ENCODE measurements at regions not wholly inside any gene's neighbourhood (a gene's known extent, or its start where the extent isn't known, plus 50 kb on each side); places are given as distances from the start of the nearest gene placed in this dataset.

DNA sequence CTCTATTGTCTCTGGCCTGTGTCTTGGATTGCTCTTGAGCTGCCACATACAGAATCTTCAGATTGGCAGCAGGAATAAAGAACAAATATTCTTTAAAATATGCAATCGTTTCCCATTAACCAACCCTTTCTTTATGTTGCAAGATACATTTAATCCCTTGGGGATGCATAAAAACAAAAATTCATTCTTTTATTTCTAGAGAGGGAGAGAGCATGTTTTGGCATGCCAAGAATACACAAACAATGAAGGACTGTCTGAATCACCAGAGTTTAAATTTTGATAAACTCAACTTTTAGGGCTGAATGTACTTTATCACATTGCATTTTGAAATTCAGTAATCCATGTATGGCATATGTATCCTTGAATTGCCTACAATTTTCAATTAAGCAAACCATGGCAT, 154.3 kb upstream of the SEMA3D start (continued):
- TF ChIP-seq, protein P1, sequence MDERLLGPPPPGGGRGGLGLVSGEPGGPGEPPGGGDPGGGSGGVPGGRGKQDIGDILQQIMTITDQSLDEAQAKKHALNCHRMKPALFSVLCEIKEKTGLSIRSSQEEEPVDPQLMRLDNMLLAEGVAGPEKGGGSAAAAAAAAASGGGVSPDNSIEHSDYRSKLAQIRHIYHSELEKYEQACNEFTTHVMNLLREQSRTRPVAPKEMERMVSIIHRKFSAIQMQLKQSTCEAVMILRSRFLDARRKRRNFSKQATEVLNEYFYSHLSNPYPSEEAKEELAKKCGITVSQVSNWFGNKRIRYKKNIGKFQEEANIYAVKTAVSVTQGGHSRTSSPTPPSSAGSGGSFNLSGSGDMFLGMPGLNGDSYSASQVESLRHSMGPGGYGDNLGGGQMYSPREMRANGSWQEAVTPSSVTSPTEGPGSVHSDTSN (CRISPR knock-in tag; IDR thresholded peaks at IDR 0.05; ENCODE audit: low read depth) = no peak
- TF ChIP-seq, protein P1 (tag; conservative IDR thresholded peaks at IDR 0.05; ENCODE audit: low read depth) = no peak

DNA sequence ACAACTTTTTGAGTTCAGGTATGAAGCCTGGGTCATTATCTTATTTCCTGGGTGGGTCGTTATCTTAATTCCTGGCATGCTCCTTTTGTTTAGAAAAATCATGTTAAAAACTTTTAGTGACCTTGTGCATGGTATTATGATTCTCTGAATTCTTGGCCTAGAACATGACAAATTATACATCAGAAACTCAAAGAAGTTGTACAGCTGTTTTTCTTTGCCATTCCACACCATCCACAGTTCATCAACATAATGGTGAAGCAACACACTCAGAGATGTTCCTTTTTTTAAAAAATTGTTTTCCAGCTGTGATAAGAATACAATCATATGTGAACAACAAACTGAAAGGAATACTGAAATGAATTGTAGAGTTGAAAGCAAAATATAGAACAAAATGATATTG, 149.2 kb upstream of the SEMA3D start:
- ATAC-seq = no peak
- WGBS (ENCODE audit: insufficient coverage, low coverage, missing lambda C conversion rate) = 0% methylated on average over 1 of the region's 1 CpG
- H3K4me3 ChIP-seq = no peak overlapping the region
- H3K27ac ChIP-seq (ENCODE audit: extremely low read depth, low read depth, low read length) = no peak overlapping the region
- H3K79me2 ChIP-seq (ENCODE audit: control insufficient read depth, insufficient read depth, low read length) = no peaks in the 10 kb centered on the region
- no peak overlapping the region for H2AFZ ChIP-seq (ENCODE audit: low read depth, low read length)
- H4K20me1 ChIP-seq (replicated peaks; ENCODE audit: control insufficient read depth, insufficient read depth, low read length) = no peaks in the 10 kb centered on the region
- H3K4me2 ChIP-seq (ENCODE audit: insufficient read depth, low read length) = no peak overlapping the region
- ChIA-PET CTCF (ENCODE audit: low intra/inter-chr PET ratio) (no interaction called here), POLR2A (no interaction called here)
- no peaks in the 10 kb centered on the region for H3K4me1 ChIP-seq (replicated peaks in 1 of 2; ENCODE audit: control insufficient read depth in 2 of 2, insufficient read depth in 2 of 2, low read length in 2 of 2)
- DNase-seq (ENCODE audit: extremely low read depth in 1 of 4, low spot score in 3 of 4) = no peak
- FAIRE-seq = no peak
- no peaks in the 10 kb centered on the region for H3K36me3 ChIP-seq (ENCODE audit: control insufficient read depth, insufficient read depth, low read length)
- H3K27me3 ChIP-seq (ENCODE audit: control insufficient read depth in 2 of 2, insufficient read depth in 2 of 2, low read length in 2 of 2) = no peaks in the 10 kb centered on the region
- no TSS peak for BruUV-seq (replicated peaks)
- H3K9me3 ChIP-seq (replicated peaks; ENCODE audit: control insufficient read depth, insufficient read depth, low read depth, low read length) = no peaks in the 10 kb centered on the region; the same call in 1 of the 2 replicates
- H3K9ac ChIP-seq (ENCODE audit: insufficient read depth in 1 of 2, low read depth in 2 of 2, low read length in 2 of 2) = no peak overlapping the region
- no peaks in the 10 kb centered on the region for H3K9me1 ChIP-seq (ENCODE audit: control insufficient read depth, insufficient read depth, low read length)
- intact Hi-C loops (cut with micrococcal nuclease) (no loop called here), in situ Hi-C loops (cut with MboI) (no loop called here)
- TF ChIP-seq MCM3 (IDR thresholded peaks at IDR 0.05) (no peak), WHSC1 (IDR thresholded peaks at IDR 0.05; ENCODE audit: low read length) (no peak), ZNF830 (CRISPR knock-in tag; IDR thresholded peaks at IDR 0.05) (no peak), ADNP (tag; IDR thresholded peaks at IDR 0.05) (no peak), GATA2 (CRISPR knock-in tag; IDR thresholded peaks at IDR 0.05) (no peak), SREBF1 (IDR thresholded peaks at IDR 0.05; ENCODE audit: borderline replicate concordance, low read depth, low read length) (no peak), ZNF431 (CRISPR knock-in tag; IDR thresholded peaks at IDR 0.05) (no peak), ZNF589 (CRISPR knock-in tag; IDR thresholded peaks at IDR 0.05; ENCODE audit: low read depth) (no peak), SRSF1 (IDR thresholded peaks at IDR 0.05; ENCODE audit: low read depth, low read length) (no peak), NRF1 (conservative IDR thresholded peaks at IDR 0.05 in 1 of 2, IDR thresholded peaks at IDR 0.05 in 1 of 2) (no peak), NFATC3 (IDR thresholded peaks at IDR 0.05) (no peak), TRIM28 (IDR thresholded peaks at IDR 0.05) (no peak)
- TF ChIP-seq, protein P2, sequence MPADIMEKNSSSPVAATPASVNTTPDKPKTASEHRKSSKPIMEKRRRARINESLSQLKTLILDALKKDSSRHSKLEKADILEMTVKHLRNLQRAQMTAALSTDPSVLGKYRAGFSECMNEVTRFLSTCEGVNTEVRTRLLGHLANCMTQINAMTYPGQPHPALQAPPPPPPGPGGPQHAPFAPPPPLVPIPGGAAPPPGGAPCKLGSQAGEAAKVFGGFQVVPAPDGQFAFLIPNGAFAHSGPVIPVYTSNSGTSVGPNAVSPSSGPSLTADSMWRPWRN (IDR thresholded peaks at IDR 0.05; ENCODE audit: low read depth) = no peak
- TF ChIP-seq, protein P3, sequence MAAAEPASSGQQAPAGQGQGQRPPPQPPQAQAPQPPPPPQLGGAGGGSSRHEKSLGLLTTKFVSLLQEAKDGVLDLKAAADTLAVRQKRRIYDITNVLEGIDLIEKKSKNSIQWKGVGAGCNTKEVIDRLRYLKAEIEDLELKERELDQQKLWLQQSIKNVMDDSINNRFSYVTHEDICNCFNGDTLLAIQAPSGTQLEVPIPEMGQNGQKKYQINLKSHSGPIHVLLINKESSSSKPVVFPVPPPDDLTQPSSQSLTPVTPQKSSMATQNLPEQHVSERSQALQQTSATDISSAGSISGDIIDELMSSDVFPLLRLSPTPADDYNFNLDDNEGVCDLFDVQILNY (CRISPR knock-in tag; IDR thresholded peaks at IDR 0.05) = no peak
- TF ChIP-seq, protein P4, sequence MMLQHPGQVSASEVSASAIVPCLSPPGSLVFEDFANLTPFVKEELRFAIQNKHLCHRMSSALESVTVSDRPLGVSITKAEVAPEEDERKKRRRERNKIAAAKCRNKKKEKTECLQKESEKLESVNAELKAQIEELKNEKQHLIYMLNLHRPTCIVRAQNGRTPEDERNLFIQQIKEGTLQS (IDR thresholded peaks at IDR 0.05) = no peak
- TF ChIP-seq, protein P4 (CRISPR knock-in tag; conservative IDR thresholded peaks at IDR 0.05) = no peak
- TF ChIP-seq, protein P5, sequence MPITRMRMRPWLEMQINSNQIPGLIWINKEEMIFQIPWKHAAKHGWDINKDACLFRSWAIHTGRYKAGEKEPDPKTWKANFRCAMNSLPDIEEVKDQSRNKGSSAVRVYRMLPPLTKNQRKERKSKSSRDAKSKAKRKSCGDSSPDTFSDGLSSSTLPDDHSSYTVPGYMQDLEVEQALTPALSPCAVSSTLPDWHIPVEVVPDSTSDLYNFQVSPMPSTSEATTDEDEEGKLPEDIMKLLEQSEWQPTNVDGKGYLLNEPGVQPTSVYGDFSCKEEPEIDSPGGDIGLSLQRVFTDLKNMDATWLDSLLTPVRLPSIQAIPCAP (CRISPR knock-in tag; IDR thresholded peaks at IDR 0.05; ENCODE audit: borderline replicate concordance) = no peak

Measured in K562 (cell line).